Right lobe of liver (tissue), 4 donors: ENCODE measurements at regions not wholly inside any gene's neighbourhood (a gene's known extent, or its start where the extent isn't known, plus 50 kb on each side); places are given as distances from the start of the nearest gene placed in this dataset.

Experiments used
- CTCF ChIP-seq, 4 donors: fragments of 200-600 bp in 3 of 4; fragments of 450-650 bp in 1 of 4; IDR thresholded peaks; one replicate each; pipeline versions ENCODE4 v1.5.1 to v1.8.0; 2016 to 2022; ENCODE audit warnings: antibody characterized with exemption in 4 of 4, mild to moderate bottlenecking in 2 of 4
- POLR2A ChIP-seq: fragments of 450-650 bp; IDR thresholded peaks from one replicate; pipeline ENCODE4 v1.6.1; 2017; ENCODE audit warnings: antibody characterized with exemption, mild to moderate bottlenecking
- donor health status: DM: no; HTN: no; CAD: no.
- donor health status: DM: no; HTN: no; CAD: no.
- donor health status: DM: no; HTN: yes; CAD: no.

- TF ChIP-seq CTCF (IDR thresholded peaks at IDR 0.05) = no peak
- no peak for TF ChIP-seq POLR2A
Measured at GRCh38 chr9:113677057-113677456, 199.1 kb upstream of the ZNF618 start.
